Loucy (cell line): ENCODE measurements at regions not wholly inside any gene's neighbourhood (a gene's known extent, or its start where the extent isn't known, plus 50 kb on each side); places are given as distances from the start of the nearest gene placed in this dataset.

Experiments used
- EZH2phosphoT487 ChIP-seq: fragments of 200-600 bp; IDR thresholded peaks from 2 replicates; pipeline ENCODE4 v1.6.1; 2018; ENCODE audit warnings: antibody characterized with exemption, mild to moderate bottlenecking, moderate library complexity, borderline replicate concordance
- TF ChIP-seq, protein P1 (sequence below): fragments of 200-600 bp; sonication (generic); conservative IDR thresholded peaks from 2 replicates; pipeline ENCODE4 v1.5.1; 2014; ENCODE audit warnings: mild to moderate bottlenecking, antibody characterized with exemption, low read length

DNA sequence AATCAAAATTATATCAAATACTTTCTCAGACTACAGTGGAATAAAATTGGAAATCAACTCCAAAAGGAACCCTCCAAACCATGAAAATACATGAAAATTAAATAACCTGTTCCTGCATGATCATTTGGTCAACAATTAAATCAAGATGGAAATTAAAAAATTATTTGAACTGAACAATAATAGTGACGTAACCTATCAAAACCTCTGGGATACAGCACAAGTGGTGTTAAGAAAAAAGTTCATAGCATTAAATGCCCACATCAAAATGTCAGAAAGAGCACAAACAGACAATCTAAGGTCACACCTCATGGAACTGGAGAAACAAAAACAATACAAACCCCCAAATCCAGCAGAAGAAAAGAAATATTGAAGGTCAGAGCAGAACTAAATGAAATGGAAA, 1460.7 kb downstream of the OLFM4 start:
- TF ChIP-seq, protein P1, sequence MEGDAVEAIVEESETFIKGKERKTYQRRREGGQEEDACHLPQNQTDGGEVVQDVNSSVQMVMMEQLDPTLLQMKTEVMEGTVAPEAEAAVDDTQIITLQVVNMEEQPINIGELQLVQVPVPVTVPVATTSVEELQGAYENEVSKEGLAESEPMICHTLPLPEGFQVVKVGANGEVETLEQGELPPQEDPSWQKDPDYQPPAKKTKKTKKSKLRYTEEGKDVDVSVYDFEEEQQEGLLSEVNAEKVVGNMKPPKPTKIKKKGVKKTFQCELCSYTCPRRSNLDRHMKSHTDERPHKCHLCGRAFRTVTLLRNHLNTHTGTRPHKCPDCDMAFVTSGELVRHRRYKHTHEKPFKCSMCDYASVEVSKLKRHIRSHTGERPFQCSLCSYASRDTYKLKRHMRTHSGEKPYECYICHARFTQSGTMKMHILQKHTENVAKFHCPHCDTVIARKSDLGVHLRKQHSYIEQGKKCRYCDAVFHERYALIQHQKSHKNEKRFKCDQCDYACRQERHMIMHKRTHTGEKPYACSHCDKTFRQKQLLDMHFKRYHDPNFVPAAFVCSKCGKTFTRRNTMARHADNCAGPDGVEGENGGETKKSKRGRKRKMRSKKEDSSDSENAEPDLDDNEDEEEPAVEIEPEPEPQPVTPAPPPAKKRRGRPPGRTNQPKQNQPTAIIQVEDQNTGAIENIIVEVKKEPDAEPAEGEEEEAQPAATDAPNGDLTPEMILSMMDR = no peak
- no peak for TF ChIP-seq EZH2phosphoT487
